Pancreas (tissue), 10 donors: ENCODE measurements at regions not wholly inside any gene's neighbourhood (a gene's known extent, or its start where the extent isn't known, plus 50 kb on each side); places are given as distances from the start of the nearest gene placed in this dataset.
"Not testable (repeated sequence)": the region's sequence is repeated elsewhere in the genome, so short reads cannot be mapped to it uniquely, and the experiment has no call there.

Experiments used
- ATAC-seq, 4 donors: fragments of 200-7000 bp; cut with Tn5 transposase; one replicate each; pipeline versions ENCODE4 v1.8.0 to v1.9.1; 2020; ENCODE audit warnings: mild to moderate bottlenecking in 4 of 4, moderate library complexity in 4 of 4
- DNase-seq, 6 donors: peaks; one replicate each; pipeline ENCODE4 v3.0.0-alpha.2; 2020
- FAIRE-seq: peaks from 2 replicates; lab custom pipeline; 2012; peaks lifted over from hg19 to GRCh38; lab: Jason Lieb, UNC
- H3K27ac ChIP-seq, 4 donors: fragments of 200-600 bp; sonication (generic); 1 replicate in 3 of 4; 2 replicates in 1 of 4; pipeline versions ENCODE4 v1.5.0 to v1.8.0; 2020
- H3K27me3 ChIP-seq, 4 donors: fragments of 200-600 bp; one replicate each; pipeline ENCODE4 v1.8.0; 2021
- H3K36me3 ChIP-seq, 3 donors: fragments of 200-600 bp; sonication (generic) in 1 of 3; one replicate each; pipeline versions ENCODE4 v1.5.0 to v1.8.0; 2020 to 2021
- H3K4me1 ChIP-seq, 3 donors: fragments of 200-600 bp; one replicate each; pipeline ENCODE4 v1.8.0; 2021
- H3K4me3 ChIP-seq, 4 donors: fragments of 200-600 bp; sonication (generic) in 2 of 4; one replicate each; pipeline versions ENCODE4 v1.5.0 to v1.8.0; 2020 to 2021
- H3K9me3 ChIP-seq, 4 donors: fragments of 200-600 bp; one replicate each; pipeline ENCODE4 v1.8.0; 2021
- CTCF ChIP-seq, 4 donors: fragments of 200-600 bp; sonication (generic) in 3 of 4; IDR thresholded peaks; one replicate each; pipeline versions ENCODE4 v1.5.0 to v1.8.0; 2021; ENCODE audit warnings: antibody characterized with exemption in 4 of 4
- WGBS, 2 donors: extraction: QIAGEN DNeasy Blood & Tissue Kit; methylation state at CpG; one replicate each; pipeline ENCODE4 v1.1.7; 2013; 5-methylcytosine and 5-hydroxymethylcytosine counted together
- intact Hi-C, 3 donors: fragments of 100-400 bp; cut with DNase I; formaldehyde crosslinking; loops; one replicate each; pipeline versions ENCODE4 v1.11.1 to v1.14.2; 2022
- donor health status: healthy with polysubstance abuse.
- donor health status: DM: no; HTN: no; CAD: no; lungs with moderate emphysema.
- donor health status: DM: no; HTN: no; CAD: no.
- donor health status: control.
- donor health status: control.
- donor health status: Bipolar disorder and iron deficiency.
- donor health status: DM: yes; HTN: yes; CAD: no.
- donor health status: DM: no; HTN: no; CAD: no.
- donor health status: DM: no; HTN: no; CAD: no.
- donor health status: DM: yes; HTN: yes; CAD: no.

GRCh38 chr5:39531306-39531705 lies 106.5 kb upstream of the DAB2 start:
- Histone ChIP-seq H3K4me3 (no peak overlapping the region), H3K36me3 (no peaks in the 10 kb centered on the region), H3K9me3 (no peaks in the 10 kb centered on the region), H3K27me3 (no peaks in the 10 kb centered on the region), H3K4me1 (no peaks in the 10 kb centered on the region), H3K27ac (no peak overlapping the region)
- FAIRE-seq (no peak), DNase-seq (no peak), ATAC-seq (no peak)
- TF ChIP-seq CTCF (IDR thresholded peaks at IDR 0.05), result no peak
- intact Hi-C loops, result no loop called here

GRCh38 chr5:39526914-39527477 lies 102.2 kb upstream of the DAB2 start:
- TF ChIP-seq CTCF (IDR thresholded peaks at IDR 0.05), result no peak
- Histone ChIP-seq H3K36me3 (no peaks in the 10 kb centered on the region), H3K27me3 (no peaks in the 10 kb centered on the region), H3K27ac (no peak overlapping the region), H3K4me1 (no peaks in the 10 kb centered on the region), H3K9me3 (no peaks in the 10 kb centered on the region), H3K4me3 (no peak overlapping the region)
- 54 to 58% methylated on average over 7 of the region's 7 CpGs for whole genome bisulfite sequencing, 2 donors
- DNase-seq, result no peak
- intact Hi-C loops, result no loop called here
- no peak for FAIRE-seq
- peak in 3 of 4 donors; percentile 11 to 82 (median 77) for ATAC-seq

GRCh38 chr5:39525781-39526180 lies 101.0 kb upstream of the DAB2 start:
- FAIRE-seq, H3K4me3 ChIP-seq, H3K36me3 ChIP-seq, H3K4me1 ChIP-seq, H3K27me3 ChIP-seq, intact Hi-C loops, DNase-seq, H3K9me3 ChIP-seq: not testable (repeated sequence)
- ATAC-seq, result peak in 2 of 4 donors; percentile 74 to 80
- WGBS, 2 donors, result 77 to 87% methylated on average over 7 of the region's 7 CpGs
- H3K27ac ChIP-seq, result peak overlapping the region in 1 of 4 donors; percentile 27

GRCh38 chr5:39525271-39525670 lies 100.5 kb upstream of the DAB2 start:
- Histone ChIP-seq H3K27me3 (no peaks in the 10 kb centered on the region), H3K27ac (no peak overlapping the region), H3K36me3 (no peaks in the 10 kb centered on the region), H3K4me3 (no peak overlapping the region), H3K4me1 (no peaks in the 10 kb centered on the region), H3K9me3 (no peaks in the 10 kb centered on the region)
- TF ChIP-seq CTCF (IDR thresholded peaks at IDR 0.05), result no peak
- intact Hi-C loops, result no loop called here
- FAIRE-seq (no peak), ATAC-seq (no peak), DNase-seq (no peak)
- WGBS, 2 donors, result 77 to 85% methylated on average over 2 of the region's 2 CpGs

- FAIRE-seq, result no peak
- intact Hi-C loops, result no loop called here
- ATAC-seq, result no peak
- H3K4me1 ChIP-seq, result peaks cover 0 to 6% (median 0%) of the 10 kb centered on the region in 3 donors
- no peaks in the 10 kb centered on the region for H3K27me3 ChIP-seq
- WGBS, 2 donors, result 77 to 79% methylated on average over 4 of the region's 4 CpGs
- H3K36me3 ChIP-seq, result no peaks in the 10 kb centered on the region
- H3K4me3 ChIP-seq, result no peak overlapping the region
- H3K9me3 ChIP-seq, result no peaks in the 10 kb centered on the region
- no peak for DNase-seq
- H3K27ac ChIP-seq, result no peak overlapping the region
- no peak for TF ChIP-seq CTCF (IDR thresholded peaks at IDR 0.05)
Observed at GRCh38 chr5:39523821-39524220, 99.0 kb upstream of the DAB2 start.
